ELR (cell line): ENCODE measurements at regions not wholly inside any gene's neighbourhood (a gene's known extent, or its start where the extent isn't known, plus 50 kb on each side); places are given as distances from the start of the nearest gene placed in this dataset.

ENCODE experiments used
- DNase-seq: peaks from one replicate; pipeline ENCODE4 v3.0.0-alpha.2; 2015; ENCODE audit warnings: low read depth

DNA sequence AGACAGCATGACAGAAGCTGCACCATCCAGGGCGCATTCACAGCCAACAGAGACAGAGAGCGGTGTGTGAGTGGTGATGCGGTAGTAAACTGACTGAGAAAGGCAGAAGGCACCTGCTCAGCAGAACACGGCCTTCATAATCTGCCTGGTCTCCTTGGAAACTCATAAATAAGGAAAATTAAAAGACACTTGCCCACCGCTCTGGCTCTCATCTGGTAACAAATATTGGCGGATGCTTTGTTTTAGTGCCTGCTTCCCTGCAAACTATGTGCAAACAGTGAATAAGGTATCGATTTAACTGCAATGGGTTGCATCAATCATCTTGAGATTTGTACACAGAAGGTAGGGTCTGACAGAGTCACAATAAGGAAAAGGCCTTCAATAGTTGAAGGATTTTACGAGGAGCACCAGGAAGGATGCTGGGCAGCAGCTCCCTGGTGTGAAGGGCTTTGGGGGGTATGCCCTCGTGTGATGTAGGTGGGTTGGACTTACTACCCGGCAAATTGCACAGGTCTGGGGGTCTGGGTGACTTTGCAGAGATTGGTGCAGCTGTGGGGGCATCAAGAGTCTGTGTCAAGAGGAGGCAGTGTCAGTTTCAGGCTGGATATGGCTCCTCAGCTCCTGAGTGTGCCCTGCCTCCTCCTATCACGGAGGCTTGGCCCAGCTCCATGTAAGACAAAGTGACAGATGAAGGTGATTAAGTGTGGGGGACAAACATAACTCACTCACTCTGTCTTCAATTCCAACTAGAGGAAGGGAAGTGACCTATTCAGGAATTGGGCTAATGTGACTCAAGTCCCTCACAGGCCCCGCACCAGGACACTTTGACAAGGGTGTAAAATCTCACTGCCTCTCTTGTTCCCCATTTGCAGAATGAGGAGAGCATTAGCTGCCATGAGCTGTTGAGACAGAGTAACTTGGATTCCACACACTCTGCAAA is 166.7 kb downstream of the ICE1 start:
- no peak for DNase-seq

DNA sequence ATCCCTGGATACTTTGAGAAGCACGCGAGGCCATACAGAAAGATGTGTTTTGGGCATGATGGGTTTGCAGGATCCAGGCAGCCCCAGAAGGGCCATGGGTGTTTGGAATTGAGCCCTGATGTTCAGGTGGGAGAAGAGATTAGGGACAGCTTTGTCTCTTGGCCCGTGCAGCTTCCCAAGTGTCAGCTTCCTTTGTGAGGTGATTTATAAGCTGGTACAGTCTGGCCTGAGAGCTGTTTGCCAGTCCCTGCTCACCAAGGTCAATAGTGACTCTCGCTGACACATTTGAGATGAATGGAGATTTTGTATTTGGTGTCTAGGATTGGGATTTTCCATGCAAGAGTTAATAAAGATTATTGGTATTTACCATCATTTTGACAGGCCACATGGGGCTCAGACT is 165.9 kb downstream of the ICE1 start:
- no peak for DNase-seq

DNA sequence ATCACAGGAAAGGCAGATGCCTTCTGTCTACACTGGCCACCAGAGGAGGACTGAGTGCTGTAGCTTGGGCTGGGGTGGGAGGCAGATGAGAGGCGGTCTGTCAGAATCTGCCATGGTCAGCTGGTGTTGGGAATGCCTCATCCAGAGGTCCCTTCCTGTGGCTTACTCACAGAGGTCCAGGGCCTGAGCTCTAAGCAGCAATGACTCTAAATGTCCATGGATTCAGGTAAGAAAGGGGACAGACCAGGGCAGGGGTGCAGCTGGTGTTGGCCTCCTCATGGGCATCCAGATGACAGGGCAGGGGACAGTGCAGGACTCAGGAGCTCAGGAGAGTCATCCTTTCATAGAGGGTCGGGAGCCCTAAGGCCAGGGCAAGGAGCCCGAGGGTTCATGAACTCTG is 165.0 kb downstream of the ICE1 start:
- no peak for DNase-seq

DNA sequence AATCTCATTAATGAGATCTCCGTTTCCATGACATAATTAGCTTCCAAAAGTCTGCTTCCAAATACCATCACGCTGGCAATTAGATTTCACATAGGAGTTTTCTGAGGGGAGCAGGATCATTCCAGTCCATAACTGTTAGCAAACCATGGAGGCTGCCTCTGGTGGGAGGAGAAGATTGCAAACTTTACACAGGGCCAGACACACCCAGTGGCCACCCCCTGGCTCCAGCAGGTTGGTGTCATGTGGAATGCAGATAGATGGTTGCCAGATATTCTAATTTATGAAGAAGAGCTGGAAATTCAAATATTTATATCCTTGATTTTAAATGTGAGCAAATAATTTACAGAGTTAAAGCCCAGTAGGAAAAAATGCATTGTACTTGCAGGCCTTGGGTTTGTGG is 164.2 kb downstream of the ICE1 start:
- no peak for DNase-seq

DNA sequence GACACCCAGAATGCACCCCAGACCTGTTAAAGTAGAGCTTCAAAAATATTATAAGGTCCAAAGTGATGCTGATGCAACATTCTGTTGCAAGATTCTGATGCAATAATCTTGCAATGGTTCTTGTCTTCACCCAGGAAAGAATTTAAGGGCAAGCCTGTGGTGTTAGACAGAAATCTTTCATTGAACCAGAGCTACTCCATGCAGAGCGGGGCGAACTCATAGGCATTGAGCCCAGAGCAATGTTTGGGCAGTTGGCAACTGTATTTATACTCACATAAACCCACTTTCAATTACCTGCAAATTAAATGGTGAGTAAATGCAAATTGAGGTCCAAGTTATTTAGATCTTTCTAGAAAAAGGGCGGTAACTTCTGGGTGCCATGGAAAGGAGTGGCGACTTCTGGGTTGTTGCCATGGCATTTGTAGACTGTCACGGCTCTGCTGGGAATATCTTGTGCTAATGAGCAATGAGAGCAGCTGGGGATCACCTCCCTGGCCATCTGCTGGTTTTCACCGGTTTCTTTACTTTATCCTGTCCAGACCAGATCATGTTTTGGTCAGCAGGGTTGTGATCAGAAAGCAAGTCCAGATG is 163.4 kb downstream of the ICE1 start:
- DNase-seq = no peak

DNA sequence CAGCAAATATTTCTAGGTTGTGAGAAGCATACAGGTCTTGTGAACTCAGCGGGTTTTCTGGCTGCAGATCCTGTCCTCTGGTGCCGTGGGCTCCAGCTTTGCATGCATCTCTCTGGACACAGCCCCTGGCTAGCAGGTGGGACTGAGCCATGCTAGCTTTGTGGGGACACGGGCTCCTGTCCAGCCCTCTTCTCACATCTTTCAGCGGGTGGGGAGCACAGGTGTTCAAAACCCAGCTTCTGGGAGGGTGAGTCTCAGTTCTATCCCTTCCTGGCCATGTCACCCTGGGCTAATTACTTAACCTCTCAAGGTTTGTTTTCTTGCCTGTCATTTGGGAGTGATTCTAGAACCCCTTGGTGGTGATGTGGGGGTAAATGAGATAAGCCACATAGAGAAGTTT is 162.3 kb downstream of the ICE1 start:
- no peak for DNase-seq

DNA sequence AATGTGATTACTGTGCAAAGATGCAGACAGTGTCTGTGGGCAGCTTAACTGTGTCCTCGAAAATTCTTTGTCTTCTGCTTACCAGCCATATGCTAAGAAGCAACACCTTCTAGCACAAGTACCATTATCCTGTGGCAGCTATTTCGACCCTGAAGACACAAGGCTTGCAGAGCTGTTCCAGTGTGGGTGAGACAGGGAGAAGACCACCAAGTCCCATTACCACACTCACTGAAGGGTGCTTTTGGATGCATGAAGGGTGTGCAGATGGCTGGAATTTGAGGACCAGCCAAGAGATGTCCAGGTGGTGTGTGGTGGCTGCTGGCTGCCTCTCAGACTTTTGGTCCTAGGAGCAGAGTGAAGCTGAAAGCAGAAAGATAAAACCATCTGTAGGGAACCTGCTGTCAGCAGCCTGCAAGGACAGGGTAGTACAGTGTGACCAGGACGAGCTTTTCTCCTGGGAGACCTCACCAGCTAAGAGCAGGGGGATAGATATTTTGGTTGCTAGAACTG is 161.8 kb downstream of the ICE1 start:
- no peak for DNase-seq

DNA sequence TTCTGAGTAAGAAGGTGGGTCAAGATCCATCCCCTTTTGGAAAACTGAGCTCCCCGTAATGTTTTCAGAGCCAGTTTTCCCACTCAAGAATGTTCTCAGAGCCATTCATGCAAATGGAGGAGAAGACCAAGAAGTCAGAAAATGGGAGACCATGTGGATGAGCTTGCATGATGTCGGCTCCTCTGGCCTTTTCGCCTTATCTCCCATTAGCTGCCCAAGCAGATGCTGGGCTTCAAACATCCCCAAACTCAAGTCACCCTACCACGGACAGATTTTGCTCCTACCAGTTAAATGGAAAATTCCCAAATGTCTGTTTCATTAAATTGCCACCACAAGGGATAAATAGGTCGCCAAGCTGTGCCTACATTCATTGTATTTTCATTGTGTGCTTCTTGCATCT is 161.4 kb downstream of the ICE1 start:
- DNase-seq = no peak

DNA sequence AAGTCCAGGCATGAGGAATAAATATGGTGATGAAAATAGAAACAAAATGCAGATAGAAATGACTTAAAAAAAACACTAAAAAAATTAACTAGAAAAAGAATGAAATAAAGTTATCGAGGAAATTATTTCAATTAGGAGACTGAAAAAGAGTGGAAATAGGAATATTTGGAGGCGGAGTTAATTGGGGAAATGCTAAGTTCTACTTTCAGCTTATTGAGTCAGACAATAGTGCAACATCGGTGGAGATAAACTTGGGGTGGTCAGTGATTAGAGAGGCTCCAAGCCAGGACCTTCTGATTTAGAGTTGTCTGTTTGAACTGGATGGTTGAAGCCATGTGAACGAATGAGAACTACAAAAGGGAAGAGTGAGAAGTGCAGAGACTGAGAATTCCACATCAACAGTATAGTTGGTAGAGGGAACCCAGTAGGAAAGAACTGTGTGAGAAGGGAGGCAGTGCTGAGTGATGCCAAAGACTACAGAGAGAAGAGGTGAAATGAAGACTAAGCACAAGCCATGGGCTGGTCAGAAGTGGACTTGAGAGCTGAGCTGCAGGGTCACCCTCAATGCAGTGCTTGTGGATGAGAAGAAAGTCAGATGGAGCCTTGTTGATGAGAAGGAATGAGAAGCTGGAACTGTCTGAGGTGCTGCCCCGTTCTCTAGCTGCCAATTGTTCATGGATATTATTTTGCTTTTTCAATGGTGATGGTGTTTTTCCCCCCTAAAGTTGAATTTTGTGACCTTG is 160.7 kb downstream of the ICE1 start:
- DNase-seq = no peak

DNA sequence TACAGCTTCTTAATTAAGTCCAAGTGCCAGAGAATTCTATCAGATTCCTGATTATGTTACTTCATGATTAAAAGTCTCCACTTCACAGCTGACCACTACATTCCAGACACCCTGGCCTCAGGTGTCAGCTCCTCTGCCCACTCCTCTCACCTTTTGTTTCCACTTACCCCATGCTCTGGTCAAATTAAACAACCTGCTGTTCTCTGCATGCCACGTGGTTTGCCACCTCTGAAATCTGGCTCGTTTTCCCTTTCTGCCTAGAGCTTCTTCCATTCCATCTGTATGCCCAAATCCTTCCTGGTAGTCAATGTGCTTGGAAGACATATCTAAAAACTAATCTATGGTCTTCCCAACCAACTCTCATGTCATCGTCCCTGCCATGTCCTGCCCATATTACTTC is 158.6 kb downstream of the ICE1 start:
- DNase-seq = no peak

DNA sequence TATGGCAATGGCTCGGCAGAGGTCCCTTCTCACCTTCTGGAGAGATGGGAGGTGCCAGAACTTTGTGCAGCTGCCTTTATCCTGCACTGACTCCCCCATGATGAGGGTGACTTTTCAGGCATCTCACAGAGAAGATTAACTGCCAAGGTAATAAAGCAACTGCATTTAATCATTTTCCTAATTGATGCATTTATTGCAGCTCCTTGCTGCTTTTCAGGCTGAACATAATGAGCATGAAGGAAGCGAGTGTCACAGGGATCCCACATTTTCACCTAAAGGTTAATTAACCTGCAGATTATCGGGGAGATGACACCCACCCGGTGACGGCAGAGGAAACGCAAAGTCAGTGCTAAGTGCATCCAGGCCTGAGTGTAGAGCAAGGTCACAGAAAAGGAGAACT is 154.3 kb downstream of the ICE1 start:
- DNase-seq = no peak

DNA sequence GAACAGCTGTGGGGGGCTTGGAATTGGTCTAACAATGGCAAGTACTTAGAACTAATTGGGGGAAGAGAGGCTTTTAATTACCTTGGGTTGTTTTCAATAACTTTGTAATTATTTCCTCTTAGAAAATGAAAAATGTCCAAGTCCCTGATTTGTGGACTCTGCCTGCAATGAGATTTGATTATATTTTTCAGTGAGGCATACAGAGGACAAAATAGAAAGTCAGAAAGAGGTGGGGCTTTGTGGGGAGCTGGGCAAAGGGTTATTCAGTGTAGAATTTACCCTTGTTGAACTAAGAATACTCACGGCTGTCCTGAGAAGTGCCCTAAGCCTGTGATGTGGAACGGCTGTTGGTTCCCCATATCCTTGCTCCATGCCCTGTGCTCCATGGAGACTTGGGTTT is 153.0 kb downstream of the ICE1 start:
- DNase-seq = no peak

DNA sequence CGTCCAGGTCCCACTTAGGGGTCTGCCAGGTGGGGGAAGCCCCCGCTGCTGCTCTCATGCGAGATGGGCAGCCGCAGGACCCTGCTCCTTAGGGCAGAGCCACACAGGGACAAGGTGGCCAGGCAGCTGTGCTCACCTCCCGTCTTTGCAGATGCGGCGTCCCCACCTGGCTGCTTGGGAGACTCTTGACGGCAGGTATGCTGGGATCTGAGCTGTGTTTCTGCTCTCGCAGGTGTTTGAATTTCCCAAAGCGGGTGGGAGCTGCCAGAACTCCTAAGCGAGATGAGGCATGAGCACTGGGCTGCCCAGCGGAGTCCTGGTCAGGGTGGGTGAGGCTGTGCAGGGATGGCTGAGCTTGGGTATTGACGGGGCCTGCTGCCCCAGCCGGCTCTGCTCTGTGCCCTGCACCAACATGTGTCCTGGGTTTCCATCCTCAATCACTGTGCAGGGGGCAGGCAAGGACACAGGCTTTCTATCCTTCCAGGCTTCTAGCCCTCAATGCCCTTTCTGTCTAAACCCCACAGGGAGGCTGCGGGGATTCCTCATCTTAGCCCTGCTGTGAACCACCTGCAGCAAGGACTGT is 151.4 kb downstream of the ICE1 start:
- DNase-seq = no peak

DNA sequence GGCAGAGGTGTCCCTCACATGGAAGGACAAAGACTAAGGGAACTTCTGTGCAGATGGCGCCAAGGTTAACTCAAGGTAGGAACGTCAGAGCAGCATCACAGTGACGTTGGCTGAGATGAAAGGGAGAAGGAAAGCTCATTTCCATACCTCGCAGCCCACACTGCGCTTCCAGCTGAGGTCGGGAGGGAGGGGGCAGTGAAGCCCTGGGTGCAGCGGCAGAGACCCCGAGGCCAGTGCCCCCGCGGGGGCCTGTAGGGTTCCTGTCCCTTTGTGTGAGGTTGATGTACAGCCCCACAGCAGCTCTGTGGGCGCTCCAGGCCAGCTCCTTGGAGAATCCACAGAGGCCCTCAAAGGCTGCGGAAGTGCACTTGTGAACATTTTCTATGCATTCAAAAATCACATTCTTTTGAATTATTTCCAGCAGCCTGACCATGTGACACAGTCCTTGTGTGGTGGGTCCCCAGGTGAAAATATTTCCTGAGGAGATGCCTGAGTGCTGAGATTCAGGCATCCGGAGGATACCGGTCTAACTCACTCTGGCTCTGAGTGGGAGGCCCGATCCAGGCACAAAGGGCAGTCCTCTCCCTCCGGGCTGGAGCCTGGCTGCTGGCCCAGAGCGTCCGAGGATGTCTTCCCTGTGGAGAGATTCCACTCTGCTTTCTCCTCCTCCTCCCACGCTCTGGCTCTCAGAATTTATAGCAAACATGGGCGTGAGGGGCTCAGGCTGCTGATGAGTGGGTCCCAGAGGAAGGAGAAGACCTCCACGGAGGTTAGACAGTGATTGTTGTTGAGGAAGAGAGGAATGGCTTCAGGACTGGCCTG is 150.7 kb downstream of the ICE1 start:
- DNase-seq = no peak

DNA sequence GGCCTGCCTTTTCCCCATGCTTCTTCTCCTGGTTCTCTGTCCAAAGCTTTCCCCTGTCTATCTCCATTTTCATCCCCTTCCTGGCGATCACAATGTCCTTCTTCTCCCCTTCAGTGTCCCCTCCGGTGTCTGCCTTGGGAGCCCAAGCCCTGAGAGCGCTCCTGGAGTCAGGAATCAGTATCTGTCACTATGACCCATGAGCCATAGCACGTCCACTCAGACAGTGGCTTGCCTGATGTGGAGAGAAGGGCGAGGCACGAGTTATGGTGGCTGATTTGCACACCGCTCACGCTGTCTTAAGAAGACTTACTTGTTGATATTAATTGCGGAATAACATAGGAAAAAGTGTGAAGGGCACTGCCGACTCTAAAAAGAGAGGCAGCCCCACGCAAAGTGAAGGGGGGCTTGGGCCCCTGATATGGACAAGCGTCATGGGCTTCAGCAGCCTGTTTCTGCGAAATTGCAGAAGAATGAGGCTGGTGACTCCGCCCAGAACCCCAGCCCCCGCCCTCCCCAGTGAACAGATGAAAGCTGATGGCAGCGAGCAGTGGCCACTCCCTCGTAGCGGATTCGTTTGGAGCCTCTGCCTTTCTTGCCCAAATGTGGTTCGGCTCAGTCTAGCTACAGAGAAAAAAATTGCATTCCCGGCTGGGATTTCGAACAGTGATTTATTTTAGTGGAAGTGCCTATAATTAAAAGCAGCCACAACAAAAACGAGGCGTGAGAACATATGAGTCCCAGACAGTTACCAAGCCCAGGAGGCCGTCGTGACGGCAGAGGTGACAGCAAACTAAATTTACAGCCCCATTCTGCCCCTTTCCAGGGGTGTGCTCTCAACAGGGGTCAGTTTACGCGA is 149.8 kb downstream of the ICE1 start:
- DNase-seq = no peak

DNA sequence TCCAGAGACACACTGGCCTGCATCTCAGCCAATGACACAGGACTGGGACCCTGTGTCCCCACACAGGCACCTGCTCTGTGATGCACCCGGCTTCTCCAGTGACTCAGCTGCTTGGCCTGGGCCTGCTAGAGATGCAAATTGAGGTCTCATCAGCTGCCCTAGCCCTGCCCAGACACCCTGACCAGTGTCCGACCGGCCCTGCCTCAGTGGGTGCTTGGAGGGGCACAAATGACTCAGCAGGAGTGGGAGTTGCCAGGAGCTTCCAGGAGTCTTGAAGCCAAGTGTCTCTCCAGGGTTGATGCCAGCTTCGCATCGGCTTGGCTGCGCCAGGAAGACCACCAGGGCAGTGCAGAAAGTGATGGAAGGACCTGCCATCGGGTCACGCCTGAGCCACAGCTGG is 148.2 kb downstream of the ICE1 start:
- DNase-seq = no peak

DNA sequence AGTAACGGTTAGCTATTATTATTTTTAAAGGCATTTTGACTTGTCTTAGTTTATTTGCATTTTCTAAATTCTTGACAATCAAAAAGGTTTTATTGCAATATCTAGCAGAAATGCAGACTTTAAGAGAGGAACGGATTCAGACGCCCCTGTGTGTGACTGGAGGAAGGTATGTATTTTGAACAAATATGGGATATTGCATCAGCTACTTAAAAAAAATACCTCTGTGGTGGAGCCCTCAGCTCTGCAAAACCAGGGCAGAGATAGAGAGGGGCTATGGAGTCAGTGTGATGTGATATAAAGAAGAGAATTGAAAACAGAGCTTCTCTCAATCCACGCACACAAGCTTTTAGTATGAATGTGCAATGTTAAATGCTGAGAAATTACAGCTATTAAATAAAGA is 142.4 kb downstream of the ICE1 start:
- DNase-seq = no peak

DNA sequence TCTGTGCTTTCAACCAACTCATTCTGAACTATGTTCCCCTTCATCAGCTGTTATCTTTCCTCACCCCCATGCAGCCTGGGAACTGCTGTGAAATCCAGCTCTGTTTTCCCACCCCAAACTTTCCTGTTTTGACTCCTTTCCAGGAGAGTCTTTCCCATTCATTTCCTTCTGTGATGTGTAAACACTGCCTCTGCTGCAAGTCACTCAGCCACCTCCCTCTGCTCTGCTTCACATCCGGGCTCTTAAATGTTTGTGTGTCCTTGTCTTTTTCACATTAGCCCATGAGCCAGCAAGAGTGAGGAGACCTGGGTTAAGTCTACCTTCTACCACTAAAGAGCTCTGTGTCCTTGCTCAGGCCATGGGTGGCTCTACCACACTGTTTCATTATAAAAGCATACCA is 137.5 kb downstream of the ICE1 start:
- no peak for DNase-seq

DNA sequence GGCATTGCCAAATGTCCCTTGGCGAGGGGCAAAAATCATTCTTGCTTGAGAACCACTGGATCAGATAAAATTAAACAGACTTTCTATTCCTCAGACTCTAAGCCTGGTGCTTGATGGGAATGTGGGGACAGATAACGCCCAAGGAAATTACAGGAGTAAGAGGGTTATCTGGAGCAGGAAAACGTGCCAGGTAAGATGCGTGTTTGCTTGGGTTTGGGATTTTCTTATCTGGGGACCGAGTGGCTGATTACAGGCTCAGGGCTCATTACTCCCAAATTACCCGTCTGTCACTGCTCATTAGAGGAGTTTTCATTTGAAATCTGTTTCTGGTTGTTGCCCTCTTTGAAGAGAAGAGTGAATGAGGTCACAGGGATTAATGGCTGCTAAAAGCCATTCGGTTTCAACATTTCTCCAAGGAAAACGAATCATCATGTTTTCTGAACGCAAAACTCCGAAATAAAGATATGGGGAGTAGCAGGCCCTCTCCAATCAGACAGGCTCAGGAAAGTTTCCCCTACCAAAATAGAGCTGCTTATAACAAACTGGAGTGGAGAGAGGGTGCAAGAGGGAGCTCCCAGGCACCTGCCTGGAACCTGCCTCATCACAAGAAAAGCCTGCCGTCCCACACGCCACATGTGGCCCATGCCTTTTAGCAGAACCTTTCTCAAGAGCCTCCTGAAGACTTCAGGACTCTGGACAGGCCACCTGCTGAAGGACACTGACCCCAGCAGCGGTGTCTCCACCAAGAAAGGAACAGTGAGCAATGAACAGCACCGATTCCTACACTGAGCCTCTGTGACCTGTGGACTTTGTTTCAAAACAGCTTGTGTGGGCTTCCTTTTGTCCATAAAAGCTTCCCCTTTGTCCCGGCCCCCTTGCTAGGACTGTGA is 136.4 kb downstream of the ICE1 start:
- no peak for DNase-seq

DNA sequence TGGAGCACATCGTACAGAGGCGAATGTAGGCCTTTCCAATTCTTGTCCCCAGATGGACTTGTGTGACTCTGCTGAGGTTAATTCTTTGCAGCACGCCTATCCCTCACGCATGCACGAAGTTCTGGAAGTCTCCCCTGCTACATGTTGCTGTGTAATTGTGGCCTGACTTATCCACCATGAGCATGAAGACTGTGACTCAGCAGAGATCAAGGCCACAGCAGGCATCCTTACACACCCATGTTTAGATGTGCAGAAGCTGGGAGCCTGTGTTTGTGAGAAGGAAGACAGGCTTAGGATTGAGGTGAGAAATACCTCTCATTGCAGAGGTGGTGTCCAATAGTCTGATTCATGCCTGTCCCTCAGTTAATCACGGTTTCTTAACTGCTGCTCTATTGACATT is 135.6 kb downstream of the ICE1 start:
- DNase-seq = no peak
